Karpas-422 (cell line): ENCODE measurements at regions not wholly inside any gene's neighbourhood (a gene's known extent, or its start where the extent isn't known, plus 50 kb on each side); places are given as distances from the start of the nearest gene placed in this dataset.

Experiments used
- DNase-seq: peaks from one replicate; pipeline ENCODE4 v3.0.0-alpha.2; 2015
- H2AFZ ChIP-seq: fragments of 200-600 bp; sonication (generic); 2 replicates; pipeline ENCODE4 v1.6.1; 2014; ENCODE audit warnings: antibody characterized with exemption, low read length, mixed read lengths
- H3K27ac ChIP-seq: fragments of 200-600 bp; sonication (generic); 2 replicates; pipeline ENCODE4 v1.5.1; 2014; ENCODE audit warnings: mild to moderate bottlenecking, low read length, moderate library complexity
- H3K27me3 ChIP-seq: fragments of 200-600 bp; sonication (generic); 2 replicates; pipeline ENCODE4 v1.6.1; 2014; ENCODE audit warnings: low read length, mixed read lengths
- H3K36me3 ChIP-seq: fragments of 200-600 bp; sonication (generic); 2 replicates; pipeline ENCODE4 v1.6.1; 2014; ENCODE audit warnings: low read length, mixed read lengths; ENCODE audit not compliant: insufficient read depth
- H3K4me1 ChIP-seq: fragments of 200-600 bp; sonication (generic); 2 replicates; pipeline ENCODE4 v1.6.1; 2014; ENCODE audit warnings: mild to moderate bottlenecking, low read length, mixed read lengths
- H3K4me2 ChIP-seq: fragments of 200-600 bp; sonication (generic); 2 replicates; pipeline ENCODE4 v1.6.1; 2014; ENCODE audit warnings: low read length, low read depth, mild to moderate bottlenecking; ENCODE audit not compliant: poor library complexity, severe bottlenecking
- H3K4me3 ChIP-seq: fragments of 200-600 bp; sonication (generic); 2 replicates; pipeline ENCODE4 v1.5.1; 2014; ENCODE audit warnings: mild to moderate bottlenecking, antibody characterized with exemption, low read length, mixed read lengths
- H3K79me2 ChIP-seq: fragments of 200-600 bp; sonication (generic); 2 replicates; pipeline ENCODE4 v1.6.1; 2014; ENCODE audit warnings: mild to moderate bottlenecking, low read length, mixed read lengths
- H3K9ac ChIP-seq: fragments of 200-600 bp; sonication (generic); 2 replicates; pipeline ENCODE4 v1.6.0; 2014; ENCODE audit warnings: low read length
- H3K9me2 ChIP-seq: fragments of 200-600 bp; sonication (generic), shearing (Covaris generic); replicated peaks from 2 replicates; pipeline ENCODE4 v1.6.0; 2014; ENCODE audit warnings: mild to moderate bottlenecking, low read length, moderate library complexity; ENCODE audit not compliant: insufficient read depth
- H3K9me3 ChIP-seq: fragments of 300-700, 200-600 bp; sonication (generic); 2 replicates; pipeline ENCODE4 v1.6.1; 2014; ENCODE audit warnings: low read length, mixed read lengths
- H4K20me1 ChIP-seq: fragments of 200-600 bp; sonication (generic); 2 replicates; pipeline ENCODE4 v1.6.1; 2014; ENCODE audit warnings: mild to moderate bottlenecking, antibody characterized with exemption, low read length, low read depth; ENCODE audit not compliant: insufficient read depth

DNA sequence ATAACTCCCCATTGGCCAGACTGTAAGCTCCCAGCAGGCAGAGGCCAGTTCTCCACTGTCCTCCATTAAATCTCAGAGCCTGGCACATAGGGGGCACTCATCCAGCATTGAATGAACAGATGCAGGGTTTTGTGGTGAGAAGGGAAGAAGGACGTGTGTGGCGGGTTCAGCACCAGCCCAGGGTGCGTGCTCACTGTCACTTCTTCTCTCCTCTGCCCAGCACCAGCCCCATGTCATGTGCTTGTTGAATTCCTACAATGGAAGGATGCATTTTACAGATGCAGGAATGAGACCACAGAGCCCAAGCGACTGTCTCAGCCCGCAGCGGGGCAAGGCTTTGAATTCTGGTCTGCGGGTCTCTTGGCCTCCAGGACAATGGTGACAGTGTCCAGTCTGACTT is 149.9 kb downstream of the CEBPB start:
- Histone ChIP-seq H3K27ac (no peak overlapping the region), H3K79me2 (no peaks in the 10 kb centered on the region)

DNA sequence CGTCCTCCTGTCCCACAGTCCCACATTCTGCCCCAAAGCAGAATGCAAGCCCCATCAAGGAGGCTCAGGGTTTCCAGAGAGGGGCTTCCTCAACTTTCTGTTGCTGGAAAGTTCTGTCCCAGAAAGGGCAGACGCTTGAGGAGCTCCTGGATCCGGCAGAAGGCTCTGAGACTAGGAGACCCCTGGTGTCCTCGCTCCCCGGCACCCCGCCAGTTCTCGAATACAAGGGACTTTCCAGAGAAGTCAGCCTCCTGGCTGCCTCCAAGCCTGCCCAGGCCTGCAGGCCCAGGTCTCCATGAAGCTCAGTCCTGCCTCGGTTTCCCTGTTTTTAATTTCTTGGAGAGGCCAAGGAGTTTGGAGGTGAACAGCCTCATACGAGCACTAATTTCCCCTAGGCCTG is 150.4 kb downstream of the CEBPB start:
- Histone ChIP-seq H2AFZ (no peak overlapping the region), H3K9me3 (no peaks in the 10 kb centered on the region), H3K4me2 (no peak overlapping the region)

More for the DNA sequence above, 149.9 kb downstream of the CEBPB start:
- no peaks in the 10 kb centered on the region for H3K4me1 ChIP-seq
- H4K20me1 ChIP-seq, result peaks cover 9% of the 10 kb centered on the region; the same call in 1 of the 2 replicates
- H3K36me3 ChIP-seq, result no peaks in the 10 kb centered on the region
- H2AFZ ChIP-seq, result no peak overlapping the region
- H3K4me3 ChIP-seq, result no peak overlapping the region
- H3K9me2 ChIP-seq, result no peaks in the 10 kb centered on the region
- H3K27me3 ChIP-seq, result no peaks in the 10 kb centered on the region
- no peak overlapping the region for H3K9ac ChIP-seq
- no peaks in the 10 kb centered on the region for H3K9me3 ChIP-seq
- no peak overlapping the region for H3K4me2 ChIP-seq
- DNase-seq, result no peak

DNA sequence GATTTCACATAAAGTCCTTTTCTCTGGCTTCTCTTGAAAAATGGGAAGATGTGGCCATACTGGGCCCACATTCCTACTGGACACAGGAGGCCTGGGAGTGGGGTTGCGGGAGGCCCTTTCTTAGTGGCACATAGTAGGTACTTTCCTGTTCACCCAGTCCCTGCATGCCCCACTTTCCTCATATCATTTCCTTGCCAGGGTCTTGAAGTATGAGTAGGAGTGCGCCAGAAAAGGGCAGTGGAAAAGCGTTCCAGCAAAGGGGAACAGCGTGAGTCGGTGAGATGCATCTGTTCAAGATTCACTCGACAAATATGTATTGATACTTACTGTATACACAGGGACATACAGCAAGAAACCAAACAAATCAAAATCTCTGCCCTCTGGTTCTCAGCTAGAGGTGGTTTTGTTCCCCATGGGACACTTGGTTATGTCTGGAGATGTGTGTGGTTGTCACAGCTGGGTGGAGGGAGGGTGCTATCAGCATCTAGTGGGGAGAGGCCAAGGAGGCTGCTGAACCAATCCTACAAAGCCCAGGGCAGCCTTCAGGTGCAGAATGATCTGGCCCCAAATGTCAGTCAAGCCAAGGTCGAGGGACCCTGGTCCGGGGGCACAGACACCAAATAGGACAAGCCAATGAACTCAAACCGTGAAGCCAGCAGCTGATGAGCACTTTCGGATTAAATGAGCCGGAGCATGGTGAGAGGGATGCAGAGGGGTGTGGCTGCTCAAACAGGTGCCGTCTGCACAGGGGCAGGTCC is 151.4 kb downstream of the CEBPB start:
- Histone ChIP-seq H3K79me2 (no peaks in the 10 kb centered on the region), H3K27me3 (no peaks in the 10 kb centered on the region), H3K9me3 (no peaks in the 10 kb centered on the region), H3K36me3 (no peaks in the 10 kb centered on the region), H3K27ac (no peak overlapping the region), H3K4me1 (no peaks in the 10 kb centered on the region), H3K9ac (no peak overlapping the region), H4K20me1 (peaks cover 9% of the 10 kb centered on the region; the same call in 1 of the 2 replicates), H3K9me2 (no peaks in the 10 kb centered on the region), H2AFZ (no peak overlapping the region), H3K4me2 (no peak overlapping the region), H3K4me3 (no peak overlapping the region)
- no peak for DNase-seq

More for the DNA sequence above, 150.4 kb downstream of the CEBPB start:
- no peak overlapping the region for H3K27ac ChIP-seq
- no peaks in the 10 kb centered on the region for H3K79me2 ChIP-seq
- H3K9ac ChIP-seq, result no peak overlapping the region
- H4K20me1 ChIP-seq, result peaks cover 9% of the 10 kb centered on the region; the same call in 1 of the 2 replicates
- H3K36me3 ChIP-seq, result no peaks in the 10 kb centered on the region
- H3K4me3 ChIP-seq, result no peak overlapping the region
- H3K9me2 ChIP-seq, result no peaks in the 10 kb centered on the region
- no peak for DNase-seq
- H3K27me3 ChIP-seq, result no peaks in the 10 kb centered on the region
- H3K4me1 ChIP-seq, result no peaks in the 10 kb centered on the region

DNA sequence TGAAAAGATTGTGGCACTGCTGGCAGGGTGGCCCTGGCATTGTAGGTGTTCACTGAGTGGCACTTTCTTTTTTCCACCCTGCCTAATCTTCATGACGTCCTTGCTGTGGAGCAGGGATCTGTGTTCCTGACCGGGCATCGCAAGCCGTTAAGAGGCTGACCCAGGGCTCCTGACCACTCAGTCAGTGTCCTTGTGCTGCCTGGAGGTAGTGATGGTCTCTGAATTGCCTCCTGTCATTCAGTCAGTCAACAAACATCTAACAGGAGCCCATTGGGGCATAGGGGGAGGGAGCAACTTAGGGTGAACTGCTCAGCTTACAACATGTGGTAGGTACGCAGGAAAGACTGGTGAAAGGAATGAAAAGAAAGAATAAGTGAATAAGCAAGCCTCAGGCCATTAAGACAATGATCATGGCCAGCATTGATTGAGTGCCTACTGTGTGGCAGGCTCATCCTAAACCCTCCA is 152.0 kb downstream of the CEBPB start:
- DNase-seq, result no peak
- Histone ChIP-seq H3K4me2 (no peak overlapping the region), H3K36me3 (no peaks in the 10 kb centered on the region), H3K9me2 (no peaks in the 10 kb centered on the region), H3K9ac (no peak overlapping the region), H3K4me1 (no peaks in the 10 kb centered on the region), H2AFZ (no peak overlapping the region), H4K20me1 (peaks cover 9% of the 10 kb centered on the region; the same call in 1 of the 2 replicates), H3K27ac (no peak overlapping the region), H3K27me3 (no peaks in the 10 kb centered on the region), H3K79me2 (no peaks in the 10 kb centered on the region), H3K9me3 (no peaks in the 10 kb centered on the region), H3K4me3 (no peak overlapping the region)

DNA sequence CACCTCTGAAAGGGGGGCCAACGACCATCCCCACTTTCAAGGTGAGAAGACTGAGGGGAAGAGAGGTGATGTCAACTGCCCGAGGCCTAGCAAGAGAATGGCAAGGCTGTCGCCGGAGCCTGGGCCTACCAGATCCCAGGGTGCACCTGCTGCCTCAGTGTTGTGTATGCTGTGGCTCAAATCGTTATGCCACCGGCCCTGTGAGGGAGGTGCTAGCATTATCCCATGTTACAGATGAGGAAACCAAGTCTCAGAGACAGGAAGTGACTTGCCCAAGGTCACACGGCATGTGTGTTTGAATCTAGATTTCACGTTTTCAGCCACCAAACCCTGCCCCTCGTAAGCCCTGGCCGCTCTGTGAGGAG is 152.5 kb downstream of the CEBPB start:
- no peaks in the 10 kb centered on the region for H3K36me3 ChIP-seq
- H3K4me3 ChIP-seq, result no peak overlapping the region
- peaks cover 9% of the 10 kb centered on the region; the same call in 1 of the 2 replicates for H4K20me1 ChIP-seq
- no peak for DNase-seq
- H3K79me2 ChIP-seq, result no peaks in the 10 kb centered on the region
- no peaks in the 10 kb centered on the region for H3K4me1 ChIP-seq
- H3K27me3 ChIP-seq, result no peaks in the 10 kb centered on the region
- H2AFZ ChIP-seq, result no peak overlapping the region
- H3K4me2 ChIP-seq, result no peak overlapping the region
- H3K9me2 ChIP-seq, result no peaks in the 10 kb centered on the region
- no peak overlapping the region for H3K9ac ChIP-seq
- H3K9me3 ChIP-seq, result no peaks in the 10 kb centered on the region
- no peak overlapping the region for H3K27ac ChIP-seq

DNA sequence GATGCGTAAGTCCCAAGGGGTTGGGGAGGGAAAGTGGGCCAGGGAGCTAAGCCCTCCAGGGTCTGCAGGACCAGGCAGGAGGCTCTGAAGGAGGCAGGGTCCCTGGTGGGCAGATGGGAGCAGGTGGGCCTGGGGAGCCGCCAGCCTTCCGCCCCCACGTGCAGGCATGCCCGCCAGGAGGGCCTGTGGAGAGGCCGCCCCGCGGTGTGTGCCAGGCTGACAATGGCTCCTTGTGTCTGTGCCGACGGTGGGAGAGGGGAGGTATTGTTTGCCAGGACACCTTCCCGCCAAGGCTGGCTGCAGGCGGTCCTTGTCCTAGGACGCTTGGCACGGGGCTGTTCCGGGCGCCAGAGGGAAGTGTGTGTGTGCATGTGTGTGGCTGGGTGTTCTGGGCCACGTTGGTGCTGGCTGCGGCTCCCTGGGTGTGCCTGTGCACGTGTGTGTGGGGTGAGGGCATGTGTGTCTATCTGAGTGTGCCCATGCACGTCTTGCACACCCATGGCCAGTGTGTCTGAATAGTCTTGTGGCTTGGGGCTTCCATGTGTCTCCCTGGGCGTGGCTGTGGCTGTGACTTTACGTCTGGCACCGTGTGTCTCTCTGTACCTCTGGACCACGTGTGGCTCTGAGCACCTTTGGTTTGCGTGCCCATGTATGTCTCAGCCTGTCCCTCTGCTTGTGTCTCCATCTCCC is 153.0 kb downstream of the CEBPB start:
- H4K20me1 ChIP-seq, result peaks cover 9% of the 10 kb centered on the region; the same call in 1 of the 2 replicates
- no peaks in the 10 kb centered on the region for H3K4me1 ChIP-seq
- no peaks in the 10 kb centered on the region for H3K36me3 ChIP-seq
- H3K4me3 ChIP-seq, result no peak overlapping the region
- H3K9me2 ChIP-seq, result no peaks in the 10 kb centered on the region
- DNase-seq, result no peak
- no peak overlapping the region for H3K27ac ChIP-seq
- no peak overlapping the region for H2AFZ ChIP-seq
- H3K9ac ChIP-seq, result no peak overlapping the region
- H3K79me2 ChIP-seq, result no peaks in the 10 kb centered on the region
- H3K27me3 ChIP-seq, result no peaks in the 10 kb centered on the region
- H3K9me3 ChIP-seq, result no peaks in the 10 kb centered on the region
- no peak overlapping the region for H3K4me2 ChIP-seq

DNA sequence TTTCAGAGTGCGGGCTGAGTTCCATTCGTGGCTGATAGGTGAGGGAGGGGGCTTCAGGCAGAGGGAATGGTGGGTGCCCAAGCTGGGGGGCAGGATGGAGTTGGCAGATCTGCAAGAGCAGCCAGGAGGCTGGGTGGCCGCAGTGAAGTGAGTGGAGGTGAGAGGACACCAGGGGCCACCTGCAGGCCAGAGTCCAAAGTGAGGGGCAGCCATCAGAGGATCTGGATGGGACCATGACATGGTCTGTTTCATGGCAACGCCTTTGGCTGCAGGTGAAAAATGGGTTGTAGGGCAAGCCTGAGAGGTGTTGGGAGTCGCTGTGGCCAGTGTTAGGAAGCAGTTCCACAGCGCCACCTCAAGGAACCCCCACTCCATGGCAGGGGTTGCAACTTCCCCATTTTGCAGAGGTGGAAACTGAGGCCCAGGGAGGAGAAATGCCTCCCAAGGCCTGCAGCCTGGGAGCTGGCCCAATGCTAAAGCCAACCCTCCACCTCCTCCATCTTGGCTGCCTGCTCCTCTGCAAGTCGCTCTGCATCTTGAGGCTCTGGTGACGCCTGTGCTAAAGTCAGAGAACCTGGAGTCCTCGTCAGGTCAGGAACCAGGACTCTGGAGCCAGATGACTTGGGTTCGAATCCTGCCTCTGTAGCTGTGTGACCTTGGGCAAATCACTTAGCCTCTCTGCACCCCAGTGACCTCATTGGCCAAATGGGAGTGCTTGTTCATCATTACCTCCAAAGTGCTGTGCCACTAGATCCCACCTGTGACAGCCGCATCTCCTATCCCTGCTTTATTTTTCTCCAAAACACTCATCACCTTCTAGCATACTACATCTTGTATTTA is 153.8 kb downstream of the CEBPB start:
- peak; percentile 62 for DNase-seq
- no peaks in the 10 kb centered on the region for H3K79me2 ChIP-seq
- H2AFZ ChIP-seq, result no peak overlapping the region
- no peak overlapping the region for H3K4me2 ChIP-seq
- no peaks in the 10 kb centered on the region for H3K9me3 ChIP-seq
- H3K4me1 ChIP-seq, result no peaks in the 10 kb centered on the region
- H3K4me3 ChIP-seq, result no peak overlapping the region
- no peak overlapping the region for H3K9ac ChIP-seq
- H3K9me2 ChIP-seq, result no peaks in the 10 kb centered on the region
- no peaks in the 10 kb centered on the region for H3K27me3 ChIP-seq
- H4K20me1 ChIP-seq, result peaks cover 4% of the 10 kb centered on the region; the same call in 1 of the 2 replicates
- no peak overlapping the region for H3K27ac ChIP-seq
- no peaks in the 10 kb centered on the region for H3K36me3 ChIP-seq
